OCI-LY7 (cell line): ENCODE measurements at regions not wholly inside any gene's neighbourhood (a gene's known extent, or its start where the extent isn't known, plus 50 kb on each side); places are given as distances from the start of the nearest gene placed in this dataset.

Experiments used
- BruUV-seq: library from RNA; stranded (reverse); fragments of 400-500 nt; replicated peaks from 2 replicates; lab custom pipeline; 2021; lab: Mats Ljungman, UMichigan
- CTCF ChIA-PET: fragments of 300-600 bp; sonication (Branson Sonifier 250); formaldehyde crosslinking; loops from one replicate; lab custom pipeline; 2022; ENCODE audit warnings: antibody characterized with exemption; ENCODE audit not compliant: unreplicated experiment; lab: Charles Lee
- POLR2A ChIA-PET: fragments of 300-600 bp; sonication (Branson Sonifier 250); formaldehyde crosslinking; loops from one replicate; lab custom pipeline; 2022; ENCODE audit warnings: antibody characterized with exemption; lab: Charles Lee
- DNase-seq: peaks from one replicate; pipeline ENCODE4 v3.0.0-alpha.2; 2015; ENCODE audit warnings: low spot score
- H2AFZ ChIP-seq: fragments of 200-600 bp; sonication (generic), shearing (Covaris generic); 2 replicates; pipeline ENCODE4 v1.6.1; 2014; ENCODE audit warnings: mild to moderate bottlenecking, antibody characterized with exemption, low read length, moderate library complexity
- H3K27ac ChIP-seq: fragments of 200-600 bp; sonication (generic); 2 replicates; pipeline ENCODE4 v1.5.1; 2014; ENCODE audit warnings: mixed run types, low read depth, mild to moderate bottlenecking, moderate library complexity, low read length, inconsistent platforms; ENCODE audit not compliant: poor library complexity, severe bottlenecking
- H3K36me3 ChIP-seq: fragments of 200-600 bp; sonication (generic); 2 replicates; pipeline ENCODE4 v1.6.1; 2014; ENCODE audit warnings: mild to moderate bottlenecking, antibody characterized with exemption, low read length, moderate library complexity, mixed read lengths; ENCODE audit not compliant: insufficient read depth
- H3K4me1 ChIP-seq: fragments of 200-600 bp; sonication (generic); 2 replicates; pipeline ENCODE4 v1.5.1; 2014; ENCODE audit warnings: mild to moderate bottlenecking, low read length; ENCODE audit not compliant: insufficient read depth, poor library complexity, severe bottlenecking
- H3K4me2 ChIP-seq: fragments of 200-600 bp; sonication (generic); 2 replicates; pipeline ENCODE4 v1.6.1; 2014; ENCODE audit warnings: mild to moderate bottlenecking, low read length
- H3K4me3 ChIP-seq: fragments of 200-600 bp; sonication (generic); 2 replicates; pipeline ENCODE4 v1.5.1; 2014; ENCODE audit warnings: mild to moderate bottlenecking, low read depth, low read length; ENCODE audit not compliant: poor library complexity, severe bottlenecking
- H3K79me2 ChIP-seq: fragments of 200-600 bp; sonication (generic); 2 replicates; pipeline ENCODE4 v1.6.1; 2016; ENCODE audit warnings: low read depth, mild to moderate bottlenecking, low read length, moderate library complexity, mixed read lengths; ENCODE audit not compliant: insufficient read depth
- H3K9me2 ChIP-seq: fragments of 200-600 bp; sonication (generic); 2 replicates; pipeline ENCODE4 v1.6.1; 2016; ENCODE audit warnings: mild to moderate bottlenecking, low read length, mixed read lengths; ENCODE audit not compliant: insufficient read depth
- H3K9me3 ChIP-seq: fragments of 200-600 bp; sonication (generic); 2 replicates; pipeline ENCODE4 v1.6.1; 2014; ENCODE audit warnings: mild to moderate bottlenecking, mixed run types, low read length, mixed read lengths
- H4K20me1 ChIP-seq: fragments of 200-600 bp; sonication (generic); 2 replicates; pipeline ENCODE4 v1.6.1; 2014; ENCODE audit warnings: mild to moderate bottlenecking, antibody characterized with exemption, low read length, moderate library complexity, mixed read lengths; ENCODE audit not compliant: insufficient read depth
- CTCF ChIP-seq: fragments of 200-600 bp; sonication (generic); conservative IDR thresholded peaks from 2 replicates; pipeline ENCODE4 v1.5.1; 2014; ENCODE audit warnings: mild to moderate bottlenecking, antibody characterized with exemption, low read length, moderate library complexity, mixed read lengths
- EZH2phosphoT487 ChIP-seq: fragments of 200-600 bp; sonication (generic); IDR thresholded peaks from 2 replicates; pipeline ENCODE4 v1.6.1; 2018; ENCODE audit warnings: low read depth, borderline replicate concordance, mild to moderate bottlenecking, mixed run types, antibody characterized with exemption, low read length, moderate library complexity, mixed read lengths
- intact Hi-C: fragments of 100-400 bp; cut with micrococcal nuclease; formaldehyde crosslinking; loops from one replicate; pipeline ENCODE4 v1.10.0; 2022; ENCODE audit not compliant: unreplicated experiment

GRCh38 chr9:115373710-115374045 is 255.7 kb upstream of the TNC start:
- POLR2A ChIA-PET = no interaction called here
- intact Hi-C loops = no loop called here

GRCh38 chr9:115374724-115375268 is 256.8 kb upstream of the TNC start:
- BruUV-seq = no TSS peak
- Histone ChIP-seq H3K9me2 (no peaks in the 10 kb centered on the region), H3K36me3 (no peaks in the 10 kb centered on the region), H3K27ac (no peak overlapping the region), H3K4me3 (no peak overlapping the region), H2AFZ (no peak overlapping the region), H3K4me2 (no peak overlapping the region), H3K4me1 (no peaks in the 10 kb centered on the region), H3K9me3 (no peaks in the 10 kb centered on the region), H4K20me1 (no peaks in the 10 kb centered on the region), H3K79me2 (no peaks in the 10 kb centered on the region)
- DNase-seq = no peak
- intact Hi-C loops = no loop called here
- POLR2A ChIA-PET = no interaction called here
- CTCF ChIA-PET = no interaction called here
- TF ChIP-seq CTCF (no peak), EZH2phosphoT487 (no peak)

More at GRCh38 chr9:115373710-115374045, 255.7 kb upstream of the TNC start:
- Histone ChIP-seq H4K20me1 (no peaks in the 10 kb centered on the region), H3K36me3 (no peaks in the 10 kb centered on the region), H3K4me1 (no peaks in the 10 kb centered on the region), H2AFZ (no peak overlapping the region), H3K79me2 (no peaks in the 10 kb centered on the region), H3K9me2 (no peaks in the 10 kb centered on the region), H3K27ac (no peak overlapping the region), H3K9me3 (no peaks in the 10 kb centered on the region), H3K4me3 (no peak overlapping the region), H3K4me2 (no peak overlapping the region)
- no peak for DNase-seq
- CTCF ChIA-PET = no interaction called here
- no TSS peak for BruUV-seq
- TF ChIP-seq CTCF (no peak), EZH2phosphoT487 (no peak)

GRCh38 chr9:115378241-115378640 is 260.3 kb upstream of the TNC start:
- CTCF ChIA-PET = no interaction called here

More at GRCh38 chr9:115378241-115378640, 260.3 kb upstream of the TNC start:
- Histone ChIP-seq H3K9me2 (no peaks in the 10 kb centered on the region), H3K4me1 (no peaks in the 10 kb centered on the region), H4K20me1 (no peaks in the 10 kb centered on the region), H3K4me3 (no peak overlapping the region), H3K4me2 (no peak overlapping the region), H3K36me3 (no peaks in the 10 kb centered on the region), H3K27ac (no peak overlapping the region), H2AFZ (no peak overlapping the region), H3K9me3 (no peaks in the 10 kb centered on the region), H3K79me2 (no peaks in the 10 kb centered on the region)
- BruUV-seq = no TSS peak
- POLR2A ChIA-PET = interaction anchor here (0.6 kb wide), 1 partner anchor 319 kb away, joined by 3 read pairs; no protein-coding TSS in a partner anchor
- no peak for DNase-seq
- TF ChIP-seq EZH2phosphoT487 (no peak), CTCF (no peak)
- intact Hi-C loops = no loop called here
